Retinal pigment epithelial cell (primary cell): ENCODE measurements at regions not wholly inside any gene's neighbourhood (a gene's known extent, or its start where the extent isn't known, plus 50 kb on each side); places are given as distances from the start of the nearest gene placed in this dataset.
"Not testable (repeated sequence)": the region's sequence is repeated elsewhere in the genome, so short reads cannot be mapped to it uniquely, and the experiment has no call there.

Source experiments
- DNase-seq: peaks from one replicate; pipeline ENCODE4 v3.0.0-alpha.2; 2010; ENCODE audit warnings: low read depth
- H3K4me3 ChIP-seq: 2 replicates; pipeline ENCODE4 v1.5.1; 2011; ENCODE audit warnings: mild to moderate bottlenecking, low read length, control low read depth, moderate library complexity
- TF ChIP-seq, protein P1 (sequence below): conservative IDR thresholded peaks from 2 replicates; pipeline ENCODE4 v1.5.1; 2011; ENCODE audit warnings: low read depth, low read length, control low read depth, inconsistent platforms

- DNase-seq, result no peak
- TF ChIP-seq, protein P1, sequence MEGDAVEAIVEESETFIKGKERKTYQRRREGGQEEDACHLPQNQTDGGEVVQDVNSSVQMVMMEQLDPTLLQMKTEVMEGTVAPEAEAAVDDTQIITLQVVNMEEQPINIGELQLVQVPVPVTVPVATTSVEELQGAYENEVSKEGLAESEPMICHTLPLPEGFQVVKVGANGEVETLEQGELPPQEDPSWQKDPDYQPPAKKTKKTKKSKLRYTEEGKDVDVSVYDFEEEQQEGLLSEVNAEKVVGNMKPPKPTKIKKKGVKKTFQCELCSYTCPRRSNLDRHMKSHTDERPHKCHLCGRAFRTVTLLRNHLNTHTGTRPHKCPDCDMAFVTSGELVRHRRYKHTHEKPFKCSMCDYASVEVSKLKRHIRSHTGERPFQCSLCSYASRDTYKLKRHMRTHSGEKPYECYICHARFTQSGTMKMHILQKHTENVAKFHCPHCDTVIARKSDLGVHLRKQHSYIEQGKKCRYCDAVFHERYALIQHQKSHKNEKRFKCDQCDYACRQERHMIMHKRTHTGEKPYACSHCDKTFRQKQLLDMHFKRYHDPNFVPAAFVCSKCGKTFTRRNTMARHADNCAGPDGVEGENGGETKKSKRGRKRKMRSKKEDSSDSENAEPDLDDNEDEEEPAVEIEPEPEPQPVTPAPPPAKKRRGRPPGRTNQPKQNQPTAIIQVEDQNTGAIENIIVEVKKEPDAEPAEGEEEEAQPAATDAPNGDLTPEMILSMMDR, result no peak
- H3K4me3 ChIP-seq, result no peak overlapping the region
Measured at GRCh38 chr6:74404366-74404765, 708.4 kb downstream of the CD109 start.

DNA sequence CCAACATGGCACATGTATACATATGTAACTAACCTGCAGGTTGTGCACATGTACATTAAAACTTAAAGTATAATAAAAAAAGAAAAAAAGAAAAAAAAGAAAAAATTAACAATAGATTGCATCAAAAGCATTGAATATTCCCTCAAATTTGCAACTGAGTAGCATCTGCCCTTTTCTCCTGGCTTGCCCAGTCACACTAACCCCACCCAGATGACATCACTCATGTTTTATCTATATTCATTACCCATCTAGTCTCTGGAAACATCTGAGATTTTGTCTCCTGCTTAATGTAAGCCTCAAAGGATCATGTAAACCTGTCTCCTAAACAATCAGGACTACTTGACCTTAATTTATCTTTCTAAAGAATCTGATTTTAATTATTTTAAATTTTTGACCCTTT is 706.8 kb downstream of the CD109 start:
- no peak overlapping the region for H3K4me3 ChIP-seq
- TF ChIP-seq, protein P1, result no peak
- DNase-seq, result no peak

GRCh38 chr6:74378437-74378836 is 682.4 kb downstream of the CD109 start:
- not testable (repeated sequence) for DNase-seq, H3K4me3 ChIP-seq

GRCh38 chr6:74369556-74369993 is 673.6 kb downstream of the CD109 start:
- peak; percentile 35 for DNase-seq

DNA sequence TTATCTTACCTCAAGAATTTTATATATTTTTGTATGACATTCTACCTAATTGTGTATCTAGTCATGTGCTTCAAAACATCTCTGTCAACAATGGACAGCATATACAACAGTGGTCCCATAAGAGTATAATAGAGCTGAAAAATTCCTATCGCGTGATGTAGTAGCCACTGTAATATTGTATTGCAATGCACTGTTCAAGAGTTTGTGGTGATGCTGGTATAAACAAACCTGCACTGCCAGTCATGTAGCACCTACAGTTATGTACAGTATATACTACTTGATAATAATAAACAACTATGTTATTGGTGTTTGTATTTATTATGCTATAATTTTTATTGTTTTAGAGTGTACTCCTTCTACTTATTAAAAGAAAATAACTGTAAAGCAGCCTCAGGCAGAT is 672.7 kb downstream of the CD109 start:
- TF ChIP-seq, protein P1, result no peak
- no peak for DNase-seq
- H3K4me3 ChIP-seq, result no peak overlapping the region

More at GRCh38 chr6:74369556-74369993, 673.6 kb downstream of the CD109 start:
- TF ChIP-seq, protein P1, result no peak
- H3K4me3 ChIP-seq, result no peak overlapping the region

DNA sequence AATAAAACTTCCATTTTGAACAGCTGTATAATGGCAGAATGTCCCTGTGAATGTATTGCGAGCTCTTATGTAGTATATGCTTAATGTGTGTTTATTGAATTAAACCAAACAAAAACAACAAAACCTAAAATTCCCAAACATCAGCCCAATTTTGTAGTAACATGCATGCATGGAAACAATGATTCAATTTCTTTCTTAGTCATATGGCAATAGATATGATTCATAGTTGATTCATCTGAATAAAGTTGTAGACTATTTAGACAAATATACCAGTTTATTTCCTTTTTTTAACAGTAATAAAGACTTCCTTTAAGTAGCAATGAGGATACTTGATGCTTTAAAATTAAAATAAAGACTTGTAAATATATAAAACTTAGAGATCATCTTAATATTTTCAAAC is 670.6 kb downstream of the CD109 start:
- TF ChIP-seq, protein P1, result no peak
- DNase-seq, result no peak
- H3K4me3 ChIP-seq, result no peak overlapping the region

GRCh38 chr6:74362391-74362790 is 666.4 kb downstream of the CD109 start:
- H3K4me3 ChIP-seq, result no peak overlapping the region
- no peak for DNase-seq
- TF ChIP-seq, protein P1, result no peak

DNA sequence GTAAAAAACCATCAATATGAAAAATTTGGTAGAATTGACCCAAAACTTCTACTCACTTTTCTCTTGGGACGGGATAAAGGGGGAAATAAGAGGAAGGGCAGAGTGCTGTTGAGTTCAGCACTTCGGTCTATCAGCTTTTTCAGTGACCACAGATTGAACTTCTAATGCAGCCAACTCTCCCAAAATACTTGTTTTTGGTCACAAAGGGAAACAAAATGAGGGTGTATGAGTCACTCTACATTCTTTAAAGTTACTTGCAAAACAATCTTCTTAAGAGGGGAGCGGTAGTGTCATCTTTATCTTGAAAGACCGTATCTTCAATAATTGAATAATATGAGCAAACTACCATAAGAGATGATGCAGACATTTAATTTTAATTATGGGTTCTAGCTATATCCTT is 661.3 kb downstream of the CD109 start:
- no peak for DNase-seq
- TF ChIP-seq, protein P1, result no peak
- H3K4me3 ChIP-seq, result no peak overlapping the region
